ENCODE measurements at regions not wholly inside any gene's neighbourhood (a gene's known extent, or its start where the extent isn't known, plus 50 kb on each side); places are given as distances from the start of the nearest gene placed in this dataset.

DNA sequence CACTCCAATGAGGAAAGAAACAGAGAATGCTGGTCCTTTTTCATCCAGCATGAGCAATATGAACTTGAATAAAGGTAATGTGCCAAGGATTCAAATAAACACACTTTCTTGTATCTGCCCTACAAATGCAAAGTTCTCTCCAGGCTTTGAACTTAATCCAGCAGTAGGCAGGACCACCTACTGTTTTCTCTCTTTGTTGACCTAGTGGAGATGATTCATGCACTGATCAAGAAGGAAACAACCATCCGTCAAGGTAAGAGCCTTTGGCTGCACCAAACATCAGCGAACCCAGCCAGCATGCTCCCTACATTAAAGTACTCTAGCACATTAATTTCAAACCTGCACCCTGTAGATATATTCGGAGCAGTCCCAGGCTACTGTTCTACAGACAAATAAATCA, 489.3 kb downstream of the GALC start:
- ChIA-PET POLR2A (no interaction called here), CTCF (no interaction called here)
- Mint-ChIP-seq H3K27me3 (no peaks in the 10 kb centered on the region), H3K4me1 (no peaks in the 10 kb centered on the region), H3K9me3 (peaks cover 2% of the 10 kb centered on the region), H3K36me3 (ENCODE audit: low read depth) (no peaks in the 10 kb centered on the region), H3K4me3 (no peak overlapping the region), H3K27ac (no peak overlapping the region)
- DNase-seq, result no peak

GRCh38 chr14:87497301-87497700, 495.7 kb downstream of the GALC start:
- no peak overlapping the region for H3K4me3 Mint-ChIP-seq
- no peak for DNase-seq
- no peaks in the 10 kb centered on the region for H3K27me3 Mint-ChIP-seq
- peaks cover 2% of the 10 kb centered on the region for H3K9me3 Mint-ChIP-seq
- H3K4me1 Mint-ChIP-seq, result no peaks in the 10 kb centered on the region
- ChIA-PET POLR2A (no interaction called here), CTCF (interaction anchor here (0.6 kb wide), 1 partner anchor 1994 kb away, joined by 4 read pairs; no protein-coding TSS in a partner anchor)
- no peak overlapping the region for H3K27ac Mint-ChIP-seq
- H3K36me3 Mint-ChIP-seq (ENCODE audit: low read depth), result no peaks in the 10 kb centered on the region

DNA sequence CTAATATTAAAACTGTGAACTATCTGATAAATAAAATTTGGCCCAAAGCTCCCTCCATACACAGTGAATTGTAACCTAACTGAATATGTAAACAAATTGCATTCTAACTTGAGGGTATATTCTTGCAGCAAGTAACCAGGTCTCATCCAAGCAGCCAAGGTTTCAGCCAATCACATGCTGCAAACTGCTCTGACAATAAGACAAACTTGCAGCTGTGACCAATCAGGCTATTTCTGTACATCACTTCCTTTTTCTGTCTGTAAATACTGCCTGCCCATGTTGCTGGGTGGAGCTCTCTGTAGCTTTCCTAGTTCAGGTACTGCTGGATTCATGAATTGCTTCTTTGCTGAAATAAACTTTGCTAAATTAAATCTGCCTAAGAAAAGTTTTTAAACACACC, 499.0 kb downstream of the GALC start:
- ChIA-PET POLR2A (no interaction called here), CTCF (no interaction called here)
- Mint-ChIP-seq H3K27me3 (no peaks in the 10 kb centered on the region), H3K9me3 (peaks cover 2% of the 10 kb centered on the region), H3K4me1 (no peaks in the 10 kb centered on the region), H3K36me3 (ENCODE audit: low read depth) (no peaks in the 10 kb centered on the region), H3K4me3 (no peak overlapping the region), H3K27ac (no peak overlapping the region)
- no peak for DNase-seq

DNA sequence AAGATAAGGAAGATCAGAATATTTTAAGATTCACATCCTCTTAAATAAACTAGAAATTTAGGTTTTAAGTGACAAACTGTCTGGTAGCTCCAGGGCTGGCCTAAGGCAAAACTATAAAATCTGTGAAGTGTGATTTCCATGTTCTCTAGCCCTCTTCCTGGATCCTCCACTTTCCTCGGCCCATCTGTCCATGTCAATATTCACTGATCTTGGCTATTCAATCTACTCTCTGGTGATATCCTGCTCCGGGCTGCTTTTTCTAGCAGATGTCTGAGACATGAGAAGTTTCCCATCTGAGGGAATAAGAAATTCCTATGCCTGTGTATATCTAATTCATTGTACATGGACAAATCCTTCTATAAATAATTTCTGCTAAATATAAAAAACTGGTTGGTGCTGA, 500.4 kb downstream of the GALC start:
- Mint-ChIP-seq H3K27ac (no peak overlapping the region), H3K4me3 (no peak overlapping the region), H3K4me1 (no peaks in the 10 kb centered on the region), H3K27me3 (no peaks in the 10 kb centered on the region), H3K9me3 (no peaks in the 10 kb centered on the region), H3K36me3 (ENCODE audit: low read depth) (no peaks in the 10 kb centered on the region)
- no peak for DNase-seq
- ChIA-PET CTCF (no interaction called here), POLR2A (no interaction called here)

- no peak for DNase-seq
- H3K27me3 Mint-ChIP-seq, result no peaks in the 10 kb centered on the region
- no peaks in the 10 kb centered on the region for H3K4me1 Mint-ChIP-seq
- no peaks in the 10 kb centered on the region for H3K9me3 Mint-ChIP-seq
- no peak overlapping the region for H3K27ac Mint-ChIP-seq
- H3K36me3 Mint-ChIP-seq (ENCODE audit: low read depth), result no peaks in the 10 kb centered on the region
- ChIA-PET POLR2A (no interaction called here), CTCF (no interaction called here)
- no peak overlapping the region for H3K4me3 Mint-ChIP-seq
Observed at GRCh38 chr14:87491816-87492215, 501.2 kb downstream of the GALC start.

DNA sequence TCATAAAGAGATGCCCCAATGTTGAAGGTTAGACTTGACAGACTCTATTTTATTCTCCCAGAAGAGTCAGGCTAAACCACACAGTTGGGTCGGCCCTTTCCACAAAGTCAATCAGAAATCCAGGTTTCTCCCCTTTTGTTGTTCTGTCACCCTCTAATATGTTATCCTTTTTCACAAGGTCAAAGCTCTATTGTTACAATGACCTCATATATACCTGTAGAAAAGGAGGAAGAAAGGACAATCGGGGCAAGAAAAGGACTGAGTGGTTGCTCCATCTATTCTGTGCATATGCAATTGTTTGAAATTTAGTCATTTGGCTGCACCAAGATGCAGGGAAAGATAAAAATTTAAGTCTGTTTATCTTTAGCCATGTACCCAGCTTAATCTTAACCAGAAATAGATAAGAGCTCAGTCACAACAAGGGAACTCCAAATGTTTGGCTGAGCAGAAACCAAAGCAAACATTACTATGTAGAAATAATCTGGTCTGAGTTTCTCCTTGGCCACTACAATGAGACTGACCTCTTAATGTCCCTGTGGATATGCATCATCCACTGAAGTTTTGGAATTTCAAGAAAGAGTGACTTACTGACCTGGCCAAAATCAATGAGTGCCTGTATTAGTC, 503.7 kb downstream of the GALC start:
- Mint-ChIP-seq H3K36me3 (ENCODE audit: low read depth) (no peaks in the 10 kb centered on the region), H3K4me3 (no peak overlapping the region), H3K9me3 (no peaks in the 10 kb centered on the region), H3K4me1 (no peaks in the 10 kb centered on the region), H3K27ac (no peak overlapping the region), H3K27me3 (no peaks in the 10 kb centered on the region)
- no peak for DNase-seq
- ChIA-PET POLR2A (no interaction called here), CTCF (no interaction called here)

DNA sequence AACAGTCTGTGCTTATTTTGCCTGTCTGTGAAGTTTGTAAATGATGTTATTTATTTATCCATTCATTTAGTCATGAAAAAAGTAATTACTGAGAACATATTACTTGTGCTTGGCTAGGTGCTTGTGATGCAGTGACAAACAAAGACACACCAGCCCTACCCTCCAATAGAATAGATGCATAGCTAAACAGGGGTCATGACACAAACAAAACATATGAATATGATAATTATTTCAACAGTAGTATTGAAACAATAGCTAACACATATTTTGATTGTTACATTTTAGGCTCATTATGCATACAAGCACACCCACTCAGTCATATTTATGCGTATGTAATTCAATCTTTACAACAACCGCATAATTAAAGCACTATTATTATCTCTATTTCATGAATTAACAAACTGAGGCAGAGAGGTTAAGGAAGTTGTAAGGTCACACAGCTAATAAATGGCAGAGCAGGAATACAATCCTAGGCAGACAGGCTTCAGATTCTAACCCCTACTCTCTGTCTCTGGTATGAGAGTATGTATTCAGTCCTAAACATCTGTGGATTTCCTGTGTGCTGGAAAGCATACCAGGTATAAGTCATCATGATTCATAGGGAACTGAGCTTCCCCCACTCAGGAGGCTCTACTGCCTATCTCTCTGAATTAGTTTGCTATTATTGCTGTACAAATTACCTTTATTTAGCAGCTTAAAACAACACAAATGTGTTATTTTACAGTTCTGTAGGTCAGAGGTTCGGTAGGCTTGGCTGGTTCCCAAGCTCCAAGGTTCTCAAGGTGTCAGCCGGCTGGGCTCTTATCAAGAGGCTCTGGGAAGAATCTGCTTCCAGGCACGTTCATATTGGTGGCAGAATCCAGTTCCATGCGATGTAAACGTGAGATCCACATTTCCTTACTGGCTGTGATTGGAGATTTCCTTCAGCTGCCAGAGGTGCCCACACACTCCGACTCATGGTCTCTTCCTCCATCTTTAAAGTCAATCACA, 509.4 kb downstream of the GALC start:
- CTCF ChIA-PET, result no interaction called here
- Mint-ChIP-seq H3K36me3 (ENCODE audit: low read depth) (no peaks in the 10 kb centered on the region), H3K27me3 (no peaks in the 10 kb centered on the region), H3K4me3 (no peak overlapping the region), H3K27ac (no peak overlapping the region), H3K4me1 (no peaks in the 10 kb centered on the region), H3K9me3 (no peaks in the 10 kb centered on the region)
- no peak for DNase-seq
- POLR2A ChIA-PET, result interaction anchor here (0.6 kb wide), 1 partner anchor 211 kb away, joined by 4 read pairs; no protein-coding TSS in a partner anchor

- H3K4me1 Mint-ChIP-seq, result no peaks in the 10 kb centered on the region
- no peaks in the 10 kb centered on the region for H3K27me3 Mint-ChIP-seq
- no peak overlapping the region for H3K4me3 Mint-ChIP-seq
- H3K27ac Mint-ChIP-seq, result no peak overlapping the region
- ChIA-PET CTCF (no interaction called here), POLR2A (no interaction called here)
- no peaks in the 10 kb centered on the region for H3K36me3 Mint-ChIP-seq (ENCODE audit: low read depth)
- no peak for DNase-seq
- no peaks in the 10 kb centered on the region for H3K9me3 Mint-ChIP-seq
Observed at GRCh38 chr14:87468531-87468930, 524.5 kb downstream of the GALC start.

- Mint-ChIP-seq H3K4me3 (no peak overlapping the region), H3K36me3 (ENCODE audit: low read depth) (no peaks in the 10 kb centered on the region), H3K9me3 (no peaks in the 10 kb centered on the region), H3K27ac (no peak overlapping the region), H3K27me3 (no peaks in the 10 kb centered on the region), H3K4me1 (no peaks in the 10 kb centered on the region)
- DNase-seq, result no peak
- ChIA-PET POLR2A (no interaction called here), CTCF (interaction anchor here (0.6 kb wide), 1 partner anchor 223 kb away, joined by 4 read pairs; no protein-coding TSS in a partner anchor)
Observed at GRCh38 chr14:87467578-87467977, 525.4 kb downstream of the GALC start.

DNA sequence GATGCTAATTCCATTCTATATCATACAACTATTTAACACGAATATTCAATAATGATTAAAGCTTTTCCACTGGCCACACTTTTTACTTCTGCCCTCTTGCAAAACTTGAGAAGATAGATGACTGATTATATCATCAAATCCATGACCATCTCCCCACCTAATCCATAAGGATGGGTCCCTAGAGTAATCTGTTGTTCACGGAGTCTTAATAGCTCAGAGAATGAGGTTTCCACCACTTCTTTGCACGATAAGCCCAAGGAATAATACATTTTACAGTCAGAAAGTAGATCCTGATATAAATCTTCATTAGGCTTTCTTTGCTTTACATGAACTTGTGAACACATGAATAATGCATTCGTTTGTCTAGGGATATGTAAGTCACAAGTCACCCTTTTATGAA, 527.2 kb downstream of the GALC start:
- DNase-seq, result no peak
- no peaks in the 10 kb centered on the region for H3K27me3 Mint-ChIP-seq
- H3K4me1 Mint-ChIP-seq, result no peaks in the 10 kb centered on the region
- H3K36me3 Mint-ChIP-seq (ENCODE audit: low read depth), result no peaks in the 10 kb centered on the region
- POLR2A ChIA-PET, result no interaction called here
- H3K9me3 Mint-ChIP-seq, result no peaks in the 10 kb centered on the region
- no peak overlapping the region for H3K27ac Mint-ChIP-seq
- CTCF ChIA-PET, result no interaction called here
- no peak overlapping the region for H3K4me3 Mint-ChIP-seq

DNA sequence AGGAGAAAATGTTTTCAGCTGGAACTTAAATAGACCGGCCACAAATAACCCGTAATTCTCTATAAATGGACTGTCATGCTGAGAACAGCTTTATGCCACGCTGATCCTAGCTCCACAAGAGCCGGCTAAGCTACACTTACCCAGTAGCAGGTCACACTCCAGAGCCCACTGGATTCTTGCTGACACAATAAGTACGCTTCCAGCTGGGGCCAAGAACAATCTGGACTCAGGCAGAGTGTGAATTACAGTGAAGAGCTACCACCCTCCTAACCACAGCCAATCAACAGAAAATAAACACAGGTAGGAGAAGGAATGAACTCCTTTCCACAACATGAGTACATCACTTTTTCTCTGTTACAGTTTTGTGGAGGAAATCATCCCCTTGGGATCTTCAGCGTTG, 531.3 kb downstream of the GALC start:
- H3K4me1 Mint-ChIP-seq, result no peaks in the 10 kb centered on the region
- H3K4me3 Mint-ChIP-seq, result no peak overlapping the region
- peaks cover 4% of the 10 kb centered on the region for H3K9me3 Mint-ChIP-seq
- CTCF ChIA-PET, result no interaction called here
- H3K27me3 Mint-ChIP-seq, result no peaks in the 10 kb centered on the region
- H3K27ac Mint-ChIP-seq, result no peak overlapping the region
- no peaks in the 10 kb centered on the region for H3K36me3 Mint-ChIP-seq (ENCODE audit: low read depth)
- POLR2A ChIA-PET, result no interaction called here
- no peak for DNase-seq

DNA sequence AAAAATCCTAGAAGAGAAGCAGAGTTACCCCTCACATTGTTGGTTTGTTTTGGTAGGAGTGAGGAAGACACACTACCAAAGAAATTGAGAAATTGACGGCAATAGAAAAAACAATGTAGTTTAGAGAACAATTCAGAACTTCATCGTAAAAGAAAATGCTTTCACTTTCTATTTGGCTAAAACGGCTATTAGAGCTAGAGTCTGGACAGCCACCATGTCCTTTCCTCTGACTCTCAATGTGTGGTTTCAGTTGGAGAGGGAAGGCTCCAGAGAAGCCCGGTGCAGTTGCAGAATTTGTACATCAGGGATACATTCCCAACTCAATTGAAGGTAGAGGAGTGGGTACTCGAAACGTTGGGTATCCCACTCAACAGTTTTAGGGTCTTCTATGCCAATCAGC, 535.3 kb downstream of the GALC start:
- H3K27me3 Mint-ChIP-seq, result no peaks in the 10 kb centered on the region
- peak overlapping the region; percentile 47 for H3K4me3 Mint-ChIP-seq
- H3K9me3 Mint-ChIP-seq, result peaks cover 4% of the 10 kb centered on the region
- no peaks in the 10 kb centered on the region for H3K4me1 Mint-ChIP-seq
- POLR2A ChIA-PET, result no interaction called here
- H3K36me3 Mint-ChIP-seq (ENCODE audit: low read depth), result no peaks in the 10 kb centered on the region
- H3K27ac Mint-ChIP-seq, result no peak overlapping the region
- no peak for DNase-seq
- CTCF ChIA-PET, result no interaction called here

DNA sequence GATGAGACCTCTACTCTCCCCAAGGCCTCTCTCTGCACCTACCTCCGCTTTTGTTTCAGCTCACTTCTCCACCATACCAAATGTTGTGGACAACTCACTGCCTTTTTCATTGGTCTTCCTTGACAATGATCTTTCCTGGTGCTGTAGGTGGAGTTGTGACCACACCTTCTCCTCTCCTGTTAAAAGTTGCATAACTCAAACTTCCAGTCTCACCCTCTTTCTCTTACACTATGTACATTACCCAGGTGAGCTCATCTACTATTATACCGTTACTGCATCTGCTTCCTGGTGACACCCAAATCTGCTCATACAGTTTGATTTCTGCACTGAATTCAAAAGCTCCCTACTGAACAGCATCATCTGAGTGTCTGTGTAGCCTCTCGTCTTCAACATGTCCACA, 542.8 kb downstream of the GALC start:
- no peaks in the 10 kb centered on the region for H3K4me1 Mint-ChIP-seq

More for the DNA sequence above, 542.8 kb downstream of the GALC start:
- ChIA-PET POLR2A (no interaction called here), CTCF (no interaction called here)
- no peaks in the 10 kb centered on the region for H3K9me3 Mint-ChIP-seq
- H3K27ac Mint-ChIP-seq, result no peak overlapping the region
- no peak overlapping the region for H3K4me3 Mint-ChIP-seq
- DNase-seq, result no peak
- H3K27me3 Mint-ChIP-seq, result no peaks in the 10 kb centered on the region
- H3K36me3 Mint-ChIP-seq (ENCODE audit: low read depth), result no peaks in the 10 kb centered on the region
